GM21423 (cell line): ENCODE measurements at regions not wholly inside any gene's neighbourhood (a gene's known extent, or its start where the extent isn't known, plus 50 kb on each side); places are given as distances from the start of the nearest gene placed in this dataset.
"Not testable (repeated sequence)": the region's sequence is repeated elsewhere in the genome, so short reads cannot be mapped to it uniquely, and the experiment has no call there.

Source experiments
- ATAC-seq: cut with Tn5 transposase; IDR thresholded peaks from one replicate; pipeline ENCODE4 v1.9.1; 2021; ENCODE audit warnings: mild to moderate bottlenecking, moderate library complexity; ENCODE audit not compliant: unreplicated experiment

DNA sequence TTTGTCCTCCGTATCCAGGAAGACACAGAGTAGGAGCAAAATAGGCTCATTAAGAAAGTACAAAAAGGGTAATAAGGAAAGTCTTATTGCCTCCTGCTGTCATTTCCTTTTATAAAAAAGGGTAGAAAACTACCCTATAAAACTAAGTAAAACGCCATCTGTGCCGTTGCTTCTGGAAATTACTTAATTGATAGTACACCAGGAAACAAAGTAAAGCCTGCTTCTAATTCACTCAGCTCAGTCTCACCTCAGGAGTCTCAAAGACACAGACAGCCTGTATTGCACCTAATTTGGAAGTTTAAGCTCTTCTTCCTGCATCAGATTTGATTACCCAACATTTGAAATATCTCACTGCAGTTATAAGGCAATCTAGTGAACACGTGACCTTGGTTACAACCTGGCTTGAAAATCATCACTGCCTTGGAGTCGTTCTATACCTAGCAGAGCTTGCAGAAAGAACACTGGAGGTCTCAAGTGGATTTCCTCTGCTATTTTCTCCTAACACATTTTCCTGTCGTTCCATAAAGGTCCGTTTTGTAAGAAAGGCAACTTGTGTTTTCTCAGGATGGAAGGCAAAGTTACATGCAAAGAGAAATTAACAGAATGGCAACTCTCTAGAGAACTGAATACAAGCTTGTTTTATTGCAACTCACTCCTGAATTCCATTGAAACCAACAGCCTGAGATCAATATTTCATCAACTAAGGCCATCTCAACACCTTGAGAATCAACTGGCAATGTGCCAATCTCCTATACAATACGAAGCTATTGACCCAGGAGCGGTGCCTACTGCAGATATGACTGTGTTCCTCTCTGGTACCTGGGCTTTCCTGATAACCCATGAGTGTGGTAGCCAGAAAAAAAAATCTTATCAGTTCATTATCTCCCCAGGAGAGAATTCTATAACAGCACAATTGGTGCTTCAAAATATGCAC, 203.3 kb upstream of the LMCD1 start:
- no peak for ATAC-seq

DNA sequence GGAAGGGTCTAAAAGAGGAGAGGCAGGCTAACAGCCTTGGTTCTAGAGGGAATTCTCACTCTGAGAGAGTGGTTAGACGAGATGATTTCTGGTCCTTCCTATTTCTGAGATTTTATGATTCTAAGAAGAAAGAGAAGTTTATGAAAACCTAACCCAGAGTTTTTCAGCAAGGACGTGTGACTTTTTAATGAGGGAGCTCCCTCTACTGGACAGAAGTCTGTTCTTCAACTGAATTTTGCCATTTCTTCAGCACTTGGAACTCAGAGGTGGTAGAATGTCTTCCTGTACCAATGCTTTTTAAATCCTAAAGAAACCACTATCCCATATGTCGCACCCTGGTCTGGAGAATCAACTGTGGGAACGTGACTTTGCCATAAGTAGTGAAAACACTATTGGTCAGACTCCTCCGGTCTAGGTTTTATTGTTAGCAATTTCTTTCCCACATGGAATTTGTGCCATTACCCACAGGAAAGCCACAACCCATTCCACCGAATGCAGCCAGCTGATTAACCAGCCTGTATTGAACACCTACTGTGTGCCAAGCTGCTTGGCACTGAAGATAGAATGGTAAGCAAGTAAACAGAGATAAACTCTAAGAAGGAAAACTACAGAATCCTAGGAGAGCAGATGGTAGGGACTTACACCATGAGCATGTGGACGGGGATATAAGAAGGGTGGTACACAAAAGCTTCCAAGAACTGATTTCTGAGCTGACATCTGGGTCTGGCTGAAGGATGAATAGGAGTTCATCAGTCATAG, 199.5 kb upstream of the LMCD1 start:
- ATAC-seq, result no peak

DNA sequence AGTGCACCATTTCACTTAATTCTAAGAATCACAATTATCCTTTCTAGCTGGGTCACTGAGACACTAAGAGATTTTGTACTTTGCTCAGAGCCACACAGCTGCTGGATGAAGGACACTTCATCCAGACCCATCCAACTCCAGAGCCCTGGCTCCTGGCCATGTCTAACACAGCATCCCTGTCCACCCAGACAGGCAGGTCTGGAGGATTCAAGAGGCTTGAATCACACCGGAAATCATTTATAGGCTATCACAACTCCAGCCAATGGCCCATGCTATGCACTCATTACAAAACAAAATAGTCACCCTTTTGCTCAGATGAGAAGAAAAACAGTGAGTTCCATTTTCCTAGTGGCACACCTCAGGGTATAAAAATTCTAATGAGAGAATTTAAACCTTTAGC, 198.2 kb upstream of the LMCD1 start:
- ATAC-seq, result no peak

DNA sequence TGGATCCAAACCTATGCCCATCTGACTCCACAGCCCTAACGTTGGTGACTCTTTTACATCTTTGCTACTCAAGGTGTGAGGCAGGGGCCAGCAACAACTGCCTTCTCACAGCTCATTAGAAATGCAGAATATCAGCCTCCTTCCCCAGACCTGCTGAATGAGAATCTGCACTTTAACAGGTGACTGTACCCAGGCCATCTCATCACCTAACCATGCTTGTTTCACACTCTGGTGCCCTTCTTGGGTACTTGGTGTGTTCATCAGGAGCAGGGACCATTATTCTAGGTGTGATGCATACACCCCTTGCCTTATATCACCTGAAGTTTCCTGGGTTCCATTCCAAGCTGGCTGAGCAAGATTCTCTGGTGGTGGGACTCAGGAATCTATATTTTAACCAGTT, 196.3 kb upstream of the LMCD1 start:
- ATAC-seq, result no peak

DNA sequence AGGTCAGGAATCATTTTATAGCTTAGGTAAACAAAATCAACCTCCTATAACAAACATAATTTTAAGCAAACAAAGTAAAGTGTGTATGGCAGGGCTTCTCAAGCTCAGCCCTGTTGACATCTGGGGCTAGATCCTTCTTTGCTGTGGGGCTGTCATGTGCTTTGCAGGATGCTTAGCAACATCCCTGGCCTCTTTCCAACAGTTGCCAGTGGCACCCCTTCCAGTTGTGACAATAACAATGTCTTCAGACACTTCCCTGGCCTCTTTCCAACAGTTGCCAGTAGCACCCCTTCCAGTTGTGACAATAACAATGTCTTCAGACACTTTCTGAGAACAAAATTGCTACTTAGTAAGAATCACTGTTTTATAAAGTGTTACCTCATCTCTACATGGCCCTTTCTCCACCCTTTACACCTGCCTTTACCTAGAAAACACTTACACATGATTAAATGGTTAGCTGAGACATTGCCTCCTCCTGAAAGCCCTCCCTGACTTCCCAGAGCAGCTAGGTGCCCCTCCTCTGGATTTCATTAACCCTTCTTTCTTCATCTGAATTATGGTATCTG, 194.0 kb upstream of the LMCD1 start:
- ATAC-seq, result no peak

DNA sequence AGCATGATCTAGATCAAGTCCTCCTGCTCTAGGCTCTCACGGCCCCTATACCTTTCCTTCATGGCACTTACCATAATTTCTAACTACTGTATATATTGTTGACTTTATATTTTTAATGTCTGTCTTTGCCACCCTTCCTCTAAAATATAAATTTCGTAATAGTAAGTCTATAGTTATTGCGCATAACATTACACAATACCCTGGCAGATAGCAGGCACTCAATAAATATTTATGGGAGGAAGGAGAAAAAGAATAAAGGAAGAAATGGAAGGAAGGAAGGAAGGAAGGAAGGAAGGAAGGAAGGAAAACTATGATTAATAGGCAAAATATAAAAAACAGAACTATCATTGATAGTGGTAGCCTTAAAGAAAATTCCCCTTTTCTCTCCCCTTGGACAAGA, 190.3 kb upstream of the LMCD1 start:
- ATAC-seq, result no peak

DNA sequence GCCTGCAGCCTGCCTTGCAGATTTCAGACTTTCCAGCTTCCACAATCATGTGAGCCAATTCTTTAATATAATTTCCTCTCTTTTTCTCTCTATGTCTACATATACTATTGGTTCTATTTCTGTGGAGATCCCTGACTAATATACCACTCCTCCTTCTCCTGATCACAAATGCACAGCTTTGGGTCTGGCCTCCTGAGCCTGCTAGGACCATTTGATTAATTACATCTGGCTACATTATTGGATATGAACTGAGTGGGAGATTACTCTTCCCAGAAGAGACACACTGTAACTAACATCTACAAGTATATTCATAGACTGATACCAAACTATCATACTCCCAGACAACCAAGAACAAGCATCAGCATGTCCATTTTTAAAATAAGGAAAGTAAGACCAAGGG, 188.9 kb upstream of the LMCD1 start:
- ATAC-seq, result no peak

DNA sequence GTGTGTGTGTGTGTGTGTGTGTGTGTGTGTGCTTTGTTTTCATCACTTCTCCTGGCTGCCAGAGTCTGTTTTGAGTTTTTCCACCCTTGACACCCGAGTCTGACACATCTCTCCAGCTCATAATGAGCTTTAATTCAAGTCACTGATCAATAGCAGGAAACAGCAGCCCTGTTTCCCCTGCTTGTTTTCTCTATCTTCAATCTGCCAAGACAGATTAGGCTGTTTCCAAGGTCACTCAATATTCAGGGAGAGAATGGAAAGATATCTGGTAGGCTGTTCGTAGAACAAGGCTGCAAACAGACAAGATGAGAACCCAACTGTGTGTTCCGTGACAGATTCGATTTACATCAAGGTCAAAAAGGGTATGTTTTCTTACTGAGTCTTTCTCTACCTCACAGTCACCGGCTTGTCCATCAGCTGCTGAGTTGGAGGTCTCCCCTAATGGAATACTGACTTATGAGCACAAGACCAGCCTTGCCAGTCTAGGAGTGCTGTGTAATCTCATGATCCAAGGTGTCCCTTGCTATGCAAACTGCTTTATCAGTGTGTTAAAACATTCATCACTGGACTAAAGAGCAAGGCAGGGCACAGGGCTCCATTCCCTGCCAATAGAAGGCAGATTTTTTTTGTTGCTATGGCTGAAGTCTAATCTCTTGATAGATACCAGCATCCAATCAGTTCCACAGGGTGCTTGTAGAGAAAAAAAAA, 187.9 kb upstream of the LMCD1 start:
- ATAC-seq, result no peak

DNA sequence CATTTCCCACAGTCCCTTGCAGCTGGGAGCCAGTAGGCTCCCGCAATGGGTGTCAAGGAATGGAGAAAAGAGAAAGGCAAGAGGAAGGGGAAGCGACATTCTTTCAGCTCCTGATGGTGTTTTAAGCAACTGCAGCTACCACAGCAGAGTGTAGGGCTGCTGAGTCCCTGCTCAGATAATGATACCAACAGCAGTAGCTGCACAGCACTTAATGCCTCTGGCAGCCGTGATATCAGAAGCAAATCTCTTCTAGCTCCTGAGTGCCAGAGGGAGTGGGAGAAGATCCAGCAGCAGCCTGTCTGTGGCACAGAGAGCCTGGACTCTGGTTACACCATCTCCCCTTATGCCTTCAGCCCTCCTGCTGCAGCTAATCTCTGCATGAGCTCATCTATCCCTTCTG, 186.1 kb upstream of the LMCD1 start:
- ATAC-seq, result not testable (repeated sequence)

DNA sequence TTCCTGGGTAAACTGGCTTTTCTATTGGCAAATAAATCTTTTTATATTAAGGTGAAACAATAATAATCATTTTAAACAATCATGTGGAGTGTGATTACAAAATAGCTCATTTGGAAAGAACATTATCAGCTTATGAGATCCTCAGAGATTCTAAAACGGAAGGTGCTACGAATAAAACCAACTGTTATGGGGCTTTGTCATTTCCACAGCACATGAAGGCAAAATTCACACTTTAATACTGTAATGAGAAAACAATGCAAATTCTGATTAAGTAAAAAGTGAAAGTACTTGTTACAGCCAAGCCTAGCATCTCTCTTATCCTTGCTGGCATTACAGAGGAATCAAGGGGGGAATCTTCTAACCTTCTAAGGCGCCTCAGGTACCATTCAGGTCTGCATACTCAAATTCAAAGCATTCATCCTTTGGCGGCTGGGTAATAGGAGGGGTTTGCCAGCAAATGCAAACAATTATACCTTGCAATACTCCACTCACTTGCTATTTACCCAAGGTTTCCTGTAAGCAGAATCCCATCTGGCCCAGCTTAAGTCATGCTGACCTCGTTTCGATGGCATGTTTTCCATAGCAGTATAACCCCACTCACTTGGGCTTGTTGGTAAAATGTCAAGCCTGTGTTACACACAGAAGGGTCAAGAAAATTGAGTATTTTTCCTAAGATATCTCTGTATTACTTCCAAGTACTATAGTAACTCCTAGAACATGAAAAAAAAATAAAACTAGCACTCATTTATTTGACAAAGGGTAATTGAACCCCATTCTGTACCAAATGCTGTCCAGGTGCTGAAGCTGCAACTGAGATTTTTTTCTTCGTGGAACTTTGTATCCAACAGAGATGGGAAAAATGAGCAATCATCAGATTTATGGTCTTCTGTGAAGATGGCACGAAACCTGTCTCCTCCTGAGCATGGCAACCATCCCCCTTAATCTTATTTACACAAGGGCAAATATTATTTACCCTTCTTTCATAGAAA, 183.7 kb upstream of the LMCD1 start:
- no peak for ATAC-seq

DNA sequence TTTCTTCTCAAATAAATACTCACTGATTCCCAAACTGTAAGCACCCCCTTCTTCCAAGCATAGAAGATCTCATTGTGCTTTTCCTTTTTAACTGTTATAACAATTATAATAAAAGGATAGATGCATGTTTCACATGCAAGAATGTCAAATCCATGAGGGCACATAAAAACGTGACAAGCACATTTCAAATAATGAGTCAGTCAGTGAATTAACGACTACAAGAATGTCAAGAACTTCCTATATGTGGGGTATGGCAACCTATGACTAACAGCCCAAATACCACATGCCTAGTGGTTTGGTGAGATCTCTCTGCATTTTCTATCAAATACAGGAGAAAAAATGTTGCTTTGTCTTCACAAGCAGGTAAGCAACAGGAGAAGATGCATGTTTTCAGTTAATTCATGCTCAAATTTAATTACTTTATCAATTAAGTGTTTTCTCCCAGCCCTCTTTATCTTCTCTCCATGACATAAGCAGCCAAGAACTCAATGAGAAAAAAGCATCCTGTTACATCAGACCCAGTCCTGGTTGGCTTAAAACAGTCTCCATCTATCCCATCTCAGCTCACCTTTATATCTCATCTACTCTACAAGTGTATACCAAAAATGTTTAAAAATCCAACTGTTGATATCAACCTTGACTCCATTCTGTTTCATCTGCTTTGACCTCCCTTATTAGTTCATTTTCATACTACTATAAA, 181.5 kb upstream of the LMCD1 start:
- ATAC-seq, result no peak

DNA sequence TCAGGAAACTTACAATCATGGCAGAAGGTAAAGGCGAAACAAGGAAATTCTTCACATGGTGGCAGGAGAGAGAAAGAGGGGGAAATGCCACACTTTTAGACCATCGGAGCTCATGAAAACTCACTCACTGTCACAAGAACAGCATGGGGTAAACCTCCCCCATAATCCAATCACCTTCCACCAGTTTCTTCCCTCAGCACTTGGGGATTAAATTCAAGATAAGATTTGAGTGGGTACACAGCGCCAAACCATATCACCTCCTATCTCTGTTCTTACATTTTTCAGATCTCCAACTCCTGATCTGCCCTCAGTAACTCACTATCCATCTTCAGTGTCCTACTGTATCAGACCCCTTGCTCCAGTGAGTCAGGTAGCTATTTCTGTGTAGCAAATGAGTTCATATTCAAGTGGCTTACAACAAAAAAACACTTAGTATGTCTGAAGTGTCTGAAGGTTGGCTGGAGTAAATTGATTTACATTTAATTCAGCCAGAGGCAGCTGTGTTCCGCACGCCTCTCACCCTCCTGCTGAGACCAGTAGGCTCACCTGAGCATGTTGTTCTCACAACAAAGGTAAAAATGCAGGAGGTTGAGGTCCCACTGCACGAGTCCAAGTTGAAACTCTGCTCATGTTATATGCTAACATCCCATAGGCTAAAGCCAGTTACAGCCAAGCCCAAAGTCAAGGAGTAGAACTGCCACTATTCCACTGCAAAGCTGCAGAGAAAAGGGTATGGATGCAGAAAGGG, 180.7 kb upstream of the LMCD1 start:
- no peak for ATAC-seq

DNA sequence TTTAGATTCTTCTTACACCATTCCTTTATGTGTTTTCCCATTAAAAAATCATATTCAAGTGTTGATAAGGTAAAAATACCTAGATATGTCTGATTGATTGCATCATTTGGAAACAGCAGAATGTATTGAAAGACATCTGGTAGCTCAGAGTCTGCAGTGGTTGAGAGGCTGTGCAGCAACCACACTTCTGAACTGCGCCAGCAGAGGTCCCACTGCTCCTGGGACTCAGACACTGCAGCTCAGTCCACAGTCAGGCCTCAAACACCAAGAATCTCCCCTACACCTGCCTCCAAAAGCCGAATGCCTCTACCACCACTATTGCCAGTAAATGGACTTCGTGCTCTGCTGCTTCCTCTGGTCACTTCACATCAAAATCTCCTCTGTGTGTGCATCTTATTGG, 176.9 kb upstream of the LMCD1 start:
- peak; percentile 79 for ATAC-seq

DNA sequence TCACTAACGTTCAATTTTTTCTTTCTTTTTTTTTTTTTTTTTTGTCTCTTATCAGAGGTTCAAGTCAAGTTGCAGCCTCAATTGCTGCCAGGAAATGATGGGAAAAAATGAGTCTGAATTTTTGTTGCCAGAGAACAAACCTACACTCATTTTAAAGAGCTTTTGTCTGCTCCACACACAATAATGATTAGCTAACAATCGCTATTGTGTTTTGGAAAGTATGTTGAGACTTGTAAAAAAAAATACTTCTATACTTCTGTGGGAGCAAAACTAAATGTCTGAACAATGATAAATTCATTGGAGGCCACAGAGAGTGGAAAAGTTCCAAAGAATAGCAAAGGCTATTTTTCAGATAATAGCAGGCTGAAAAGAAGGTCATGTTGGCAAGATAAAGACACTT, 176.3 kb upstream of the LMCD1 start:
- no peak for ATAC-seq

DNA sequence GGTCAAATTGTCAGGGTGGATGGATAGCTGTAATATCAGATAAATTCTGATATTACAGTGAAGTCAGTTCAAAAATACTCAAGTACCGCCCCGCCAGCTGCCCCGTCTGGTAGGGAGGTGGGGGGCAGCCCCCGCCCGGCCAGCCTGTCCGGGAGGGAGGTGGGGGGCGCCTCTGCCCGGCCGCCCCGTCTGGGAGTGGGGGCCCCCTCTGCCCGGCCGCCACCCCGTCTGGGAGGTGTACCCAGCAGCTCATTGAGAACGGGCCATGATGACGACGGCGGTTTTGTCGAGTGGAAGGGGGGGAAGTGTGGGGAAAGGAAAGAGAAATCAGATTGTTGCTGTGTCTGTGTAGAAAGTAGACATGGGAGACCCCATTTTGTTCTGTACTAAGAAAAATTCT, 175.8 kb upstream of the LMCD1 start:
- ATAC-seq, result not testable (repeated sequence)

DNA sequence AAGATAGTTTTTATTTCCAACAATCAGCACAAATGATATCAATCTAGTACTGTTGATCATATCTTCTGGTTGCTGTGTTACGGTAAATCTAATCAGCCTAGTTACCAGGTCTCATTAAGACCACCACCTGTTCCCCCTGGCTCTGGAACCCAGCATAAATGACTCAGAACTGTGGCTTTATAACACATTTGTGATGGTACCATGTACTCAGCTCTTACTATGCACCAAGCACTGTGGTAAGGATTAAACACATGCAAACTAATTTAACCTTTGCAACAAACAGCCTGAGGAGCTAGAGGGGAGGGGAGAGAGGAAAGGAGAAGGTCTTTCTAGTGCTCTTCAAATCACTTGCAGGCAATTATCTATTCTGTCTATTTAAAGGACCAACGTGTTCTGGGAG, 173.9 kb upstream of the LMCD1 start:
- ATAC-seq, result no peak

DNA sequence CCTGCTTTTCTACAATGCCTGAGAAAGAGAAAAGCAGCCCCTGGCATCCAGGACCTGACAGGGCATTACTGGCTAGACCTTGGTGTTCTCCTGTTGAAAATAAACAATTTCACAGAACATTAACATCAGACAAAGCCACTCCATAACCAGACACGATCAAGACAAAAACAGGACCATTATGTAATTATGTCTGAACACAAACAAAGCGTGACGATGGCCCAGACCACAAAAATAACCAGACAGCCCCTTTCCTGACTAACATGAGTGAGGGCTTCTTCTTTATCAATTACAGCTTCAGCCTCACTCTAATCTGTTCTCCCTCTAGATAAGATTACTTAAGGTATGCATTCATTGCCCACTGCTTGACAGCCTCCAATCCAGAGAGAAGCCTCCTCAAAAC, 172.7 kb upstream of the LMCD1 start:
- ATAC-seq, result no peak

DNA sequence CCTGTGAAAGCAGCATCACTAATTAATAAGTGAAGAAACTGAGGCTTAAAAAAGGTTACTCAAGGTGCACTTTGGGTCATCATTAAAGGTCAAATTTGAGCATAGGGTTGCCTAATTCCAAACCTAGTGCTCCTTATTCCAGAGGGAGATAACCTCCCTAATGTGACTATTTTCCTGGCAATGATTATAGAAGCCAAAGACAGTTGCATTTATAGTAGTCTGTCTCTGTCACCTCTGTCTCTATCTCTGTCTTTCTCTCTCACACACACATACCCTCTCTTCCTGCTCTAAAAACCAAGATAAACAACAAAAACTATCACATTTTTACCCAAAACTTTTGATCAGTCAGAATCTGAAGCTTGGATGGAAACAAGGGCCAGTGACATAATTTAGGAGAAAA, 172.0 kb upstream of the LMCD1 start:
- ATAC-seq, result no peak

DNA sequence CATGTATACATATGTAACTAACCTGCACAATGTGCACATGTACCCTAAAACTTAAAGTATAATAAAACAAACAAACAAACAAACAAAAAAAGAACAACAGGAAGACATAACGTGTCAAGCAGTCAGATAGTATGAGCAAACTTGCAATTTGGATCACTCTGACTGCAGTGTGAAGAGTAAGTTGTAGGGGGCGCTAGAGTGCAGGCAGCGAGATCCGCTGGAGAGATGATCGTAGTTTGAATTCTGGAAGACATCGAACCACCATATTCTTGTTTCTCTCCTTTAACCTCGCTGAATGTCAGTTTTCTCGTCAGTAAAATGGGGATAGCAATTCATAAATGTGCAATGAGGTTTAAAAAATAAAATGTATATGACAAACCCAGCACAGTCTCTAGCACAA, 165.2 kb upstream of the LMCD1 start:
- no peak for ATAC-seq
